DMS114 treated with DMSO at 0.1 percent for 48 hours (cell line): ENCODE measurements at regions not wholly inside any gene's neighbourhood (a gene's known extent, or its start where the extent isn't known, plus 50 kb on each side); places are given as distances from the start of the nearest gene placed in this dataset.

ENCODE experiments used
- DNase-seq: peaks from one replicate; lab custom pipeline; 2025; ENCODE audit not compliant: unreplicated experiment; lab: John Stamatoyannopoulos, UW

GRCh38 chr4:82036181-82036580 lies 337.6 kb downstream of the HNRNPD start:
- DNase-seq = no peak

- no peak for DNase-seq
Observed at GRCh38 chr4:82034878-82035277, 338.9 kb downstream of the HNRNPD start.

GRCh38 chr4:82033862-82034261 lies 339.9 kb downstream of the HNRNPD start:
- no peak for DNase-seq

GRCh38 chr4:82031376-82031927 lies 342.3 kb downstream of the HNRNPD start:
- DNase-seq = no peak

GRCh38 chr4:82017680-82018079 lies 356.1 kb downstream of the HNRNPD start:
- no peak for DNase-seq

- no peak for DNase-seq
Observed at GRCh38 chr4:82005158-82005557, 368.6 kb downstream of the HNRNPD start.

GRCh38 chr4:81997313-81997712 lies 376.5 kb downstream of the HNRNPD start:
- no peak for DNase-seq

- no peak for DNase-seq
Observed at GRCh38 chr4:81990898-81991297, 382.9 kb downstream of the HNRNPD start.

- DNase-seq = no peak
Observed at GRCh38 chr4:81990211-81990610, 383.6 kb downstream of the HNRNPD start.

GRCh38 chr4:81989202-81989601 lies 384.6 kb downstream of the HNRNPD start:
- no peak for DNase-seq

GRCh38 chr4:81988178-81988577 lies 385.6 kb downstream of the HNRNPD start:
- DNase-seq = no peak

GRCh38 chr4:81984746-81985145 lies 389.0 kb downstream of the HNRNPD start:
- no peak for DNase-seq

- no peak for DNase-seq
Observed at GRCh38 chr4:81982846-81983540, 390.8 kb downstream of the HNRNPD start.

GRCh38 chr4:81981218-81981617 lies 392.6 kb downstream of the HNRNPD start:
- DNase-seq = no peak

- no peak for DNase-seq
Observed at GRCh38 chr4:81974523-81974922, 399.3 kb downstream of the HNRNPD start.

GRCh38 chr4:81971637-81972381 lies 402.0 kb downstream of the HNRNPD start:
- no peak for DNase-seq

- no peak for DNase-seq
Observed at GRCh38 chr4:81971061-81971460, 402.7 kb downstream of the HNRNPD start.

GRCh38 chr4:81970454-81970853 lies 403.3 kb downstream of the HNRNPD start:
- no peak for DNase-seq

- no peak for DNase-seq
Observed at GRCh38 chr4:81966676-81967075, 407.1 kb downstream of the HNRNPD start.

GRCh38 chr4:81965911-81966310 lies 407.9 kb downstream of the HNRNPD start:
- DNase-seq = no peak

GRCh38 chr4:81965454-81965853 lies 408.3 kb downstream of the HNRNPD start:
- no peak for DNase-seq

- no peak for DNase-seq
Observed at GRCh38 chr4:81963763-81964020, 410.1 kb downstream of the HNRNPD start.
